Astrocyte (in vitro differentiated cells and primary cell): ENCODE measurements at regions not wholly inside any gene's neighbourhood (a gene's known extent, or its start where the extent isn't known, plus 50 kb on each side); places are given as distances from the start of the nearest gene placed in this dataset.
"Not testable (repeated sequence)": the region's sequence is repeated elsewhere in the genome, so short reads cannot be mapped to it uniquely, and the experiment has no call there.

Experiments used
- DNase-seq: peaks from one replicate; pipeline ENCODE4 v3.0.0-alpha.2; 2010; ENCODE audit warnings: low read depth
- FAIRE-seq: peaks from 2 replicates; lab custom pipeline; 2011; peaks lifted over from hg19 to GRCh38; lab: Jason Lieb, UNC
- H2AFZ ChIP-seq: 2 replicates; pipeline ENCODE4 v1.6.0; 2012; ENCODE audit warnings: low read depth, low read length, inconsistent platforms
- H3K27ac ChIP-seq: 2 replicates; pipeline ENCODE4 v1.5.1; 2011; ENCODE audit warnings: low read depth, low read length, inconsistent platforms
- H3K27me3 ChIP-seq: 2 replicates; pipeline ENCODE4 v1.6.0; 2011; ENCODE audit warnings: low read length, inconsistent platforms; ENCODE audit not compliant: insufficient read depth
- H3K36me3 ChIP-seq: 2 replicates; pipeline ENCODE4 v1.5.1; 2011; ENCODE audit warnings: low read length, inconsistent platforms; ENCODE audit not compliant: insufficient read depth
- H3K4me1 ChIP-seq: 2 replicates; pipeline ENCODE4 v1.5.1; 2011; ENCODE audit warnings: low read length, inconsistent platforms; ENCODE audit not compliant: insufficient read depth
- H3K4me2 ChIP-seq: 2 replicates; pipeline ENCODE4 v1.6.0; 2012; ENCODE audit warnings: low read length, inconsistent platforms
- H3K4me3 ChIP-seq: 2 replicates; pipeline ENCODE4 v1.5.1; 2011; ENCODE audit warnings: low read depth, mild to moderate bottlenecking, low read length, inconsistent platforms; ENCODE audit not compliant: insufficient read depth
- H3K79me2 ChIP-seq: 2 replicates; pipeline ENCODE4 v1.6.0; 2012; ENCODE audit warnings: mild to moderate bottlenecking, low read length, inconsistent platforms; ENCODE audit not compliant: insufficient read depth
- H3K9ac ChIP-seq: 2 replicates; pipeline ENCODE4 v1.6.0; 2012; ENCODE audit warnings: mild to moderate bottlenecking, low read length, inconsistent platforms
- H3K9me3 ChIP-seq: 2 replicates; pipeline ENCODE4 v1.5.1; 2012; ENCODE audit warnings: low read depth, mild to moderate bottlenecking, low read length, inconsistent platforms; ENCODE audit not compliant: insufficient read depth
- H4K20me1 ChIP-seq: 2 replicates; pipeline ENCODE4 v1.6.0; 2012; ENCODE audit warnings: low read length, inconsistent platforms; ENCODE audit not compliant: insufficient read depth
- H3K27ac Mint-ChIP-seq: one replicate; pipeline ENCODE4 v1.8.0; 2021; ENCODE audit warnings: mild to moderate bottlenecking, mixed read lengths; ENCODE audit not compliant: unreplicated experiment
- H3K27me3 Mint-ChIP-seq: one replicate; pipeline ENCODE4 v1.8.0; 2021; ENCODE audit warnings: low read depth, mixed read lengths; ENCODE audit not compliant: unreplicated experiment
- H3K36me3 Mint-ChIP-seq: one replicate; pipeline ENCODE4 v1.8.0; 2021; ENCODE audit warnings: low read depth, mixed read lengths; ENCODE audit not compliant: unreplicated experiment
- H3K4me1 Mint-ChIP-seq: one replicate; pipeline ENCODE4 v1.8.0; 2021; ENCODE audit warnings: low read depth, mixed read lengths; ENCODE audit not compliant: unreplicated experiment
- H3K4me3 Mint-ChIP-seq: one replicate; pipeline ENCODE4 v1.8.0; 2021; ENCODE audit warnings: mild to moderate bottlenecking, moderate library complexity, mixed read lengths; ENCODE audit not compliant: unreplicated experiment
- H3K9me3 Mint-ChIP-seq: one replicate; pipeline ENCODE4 v1.8.0; 2021; ENCODE audit warnings: mild to moderate bottlenecking, mixed read lengths; ENCODE audit not compliant: unreplicated experiment
- CTCF ChIP-seq: IDR thresholded peaks from 2 replicates; pipeline ENCODE4 v1.5.1; 2011; ENCODE audit warnings: low read depth, mild to moderate bottlenecking, inconsistent platforms, low read length, moderate library complexity; ENCODE audit not compliant: insufficient read depth
- EZH2 ChIP-seq: IDR thresholded peaks from 2 replicates; pipeline ENCODE4 v1.6.1; 2012; ENCODE audit warnings: mild to moderate bottlenecking, low read length, inconsistent platforms; ENCODE audit not compliant: insufficient read depth

DNA sequence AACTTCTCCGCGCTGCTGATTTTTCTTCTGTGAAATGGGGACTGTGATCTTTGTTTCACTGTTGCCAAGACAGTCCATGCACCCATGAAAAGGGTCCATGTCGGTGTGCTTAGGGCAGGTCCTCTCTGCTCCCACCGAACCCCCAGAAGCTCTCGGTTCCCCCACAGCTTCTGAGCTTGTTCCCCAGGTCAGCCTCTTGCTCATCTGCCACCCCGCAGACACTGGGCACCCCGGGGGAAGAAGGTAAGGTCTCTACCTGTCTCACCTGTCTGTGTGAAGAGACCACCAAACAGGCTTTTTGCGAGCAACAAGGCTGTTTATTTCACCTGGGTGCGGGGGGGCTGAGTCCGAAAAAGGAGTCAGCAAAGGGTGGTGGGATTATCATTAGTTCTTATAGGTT, 66.2 kb upstream of the NANOS1 start:
- Histone ChIP-seq H2AFZ (no peak overlapping the region), H3K4me3 (no peak overlapping the region), H3K9ac (no peak overlapping the region), H3K4me2 (no peak overlapping the region), H3K4me1 (no peaks in the 10 kb centered on the region), H3K27me3 (no peaks in the 10 kb centered on the region), H3K27ac (no peak overlapping the region), H3K9me3 (no peaks in the 10 kb centered on the region), H3K36me3 (no peaks in the 10 kb centered on the region), H3K79me2 (no peaks in the 10 kb centered on the region), H4K20me1 (no peaks in the 10 kb centered on the region)
- peaks cover 11% of the 10 kb centered on the region for H3K9me3 Mint-ChIP-seq
- no peak overlapping the region for H3K27ac Mint-ChIP-seq
- no peak overlapping the region for H3K4me3 Mint-ChIP-seq
- H3K4me1 Mint-ChIP-seq, result peaks cover 12% of the 10 kb centered on the region
- DNase-seq, result no peak
- H3K36me3 Mint-ChIP-seq, result peaks cover 2% of the 10 kb centered on the region
- no peak for FAIRE-seq
- H3K27me3 Mint-ChIP-seq, result peaks cover 17% of the 10 kb centered on the region
- TF ChIP-seq EZH2 (no peak), CTCF (no peak)

- Mint-ChIP-seq H3K36me3 (peaks cover 2% of the 10 kb centered on the region), H3K27ac (no peak overlapping the region), H3K4me3 (no peak overlapping the region), H3K27me3 (peaks cover 17% of the 10 kb centered on the region), H3K4me1 (peaks cover 7% of the 10 kb centered on the region), H3K9me3 (peaks cover 11% of the 10 kb centered on the region)
- FAIRE-seq (no peak), DNase-seq (no peak)
- Histone ChIP-seq H3K4me3 (no peak overlapping the region), H3K9me3 (no peaks in the 10 kb centered on the region), H3K79me2 (no peaks in the 10 kb centered on the region), H3K36me3 (no peaks in the 10 kb centered on the region), H3K27me3 (no peaks in the 10 kb centered on the region), H3K4me2 (no peak overlapping the region), H3K9ac (no peak overlapping the region), H4K20me1 (no peaks in the 10 kb centered on the region), H3K27ac (no peak overlapping the region), H2AFZ (no peak overlapping the region), H3K4me1 (no peaks in the 10 kb centered on the region)
- no peak for TF ChIP-seq EZH2
Observed at GRCh38 chr10:118963933-118964332, 65.6 kb upstream of the NANOS1 start.

- H3K79me2 ChIP-seq, H3K36me3 Mint-ChIP-seq, H3K4me2 ChIP-seq, H3K9me3 Mint-ChIP-seq, H3K27me3 ChIP-seq, H3K9ac ChIP-seq, FAIRE-seq, DNase-seq, H3K4me1 Mint-ChIP-seq, H2AFZ ChIP-seq, H3K36me3 ChIP-seq, H3K4me1 ChIP-seq, H3K4me3 ChIP-seq, H3K9me3 ChIP-seq, H3K27ac Mint-ChIP-seq, H3K4me3 Mint-ChIP-seq, H3K27ac ChIP-seq, H4K20me1 ChIP-seq: not testable (repeated sequence)
- H3K27me3 Mint-ChIP-seq, result peaks cover 17% of the 10 kb centered on the region
Observed at GRCh38 chr10:118964476-118964875, 65.0 kb upstream of the NANOS1 start.
